OCI-LY1 (cell line): ENCODE measurements at regions not wholly inside any gene's neighbourhood (a gene's known extent, or its start where the extent isn't known, plus 50 kb on each side); places are given as distances from the start of the nearest gene placed in this dataset.

ENCODE experiments used
- H2AFZ ChIP-seq: fragments of 200-600 bp; sonication (generic), shearing (Covaris generic); 2 replicates; pipeline ENCODE4 v1.6.0; 2014; ENCODE audit warnings: antibody characterized with exemption, mild to moderate bottlenecking, low read length
- H3F3A ChIP-seq: fragments of 200-600 bp; sonication (generic), shearing (Covaris generic); 2 replicates; pipeline ENCODE4 v1.6.0; 2014; ENCODE audit warnings: mild to moderate bottlenecking, antibody characterized with exemption, low read length, moderate library complexity; ENCODE audit not compliant: insufficient read depth
- H3K27ac ChIP-seq: fragments of 200-600 bp; sonication (generic); 2 replicates; pipeline ENCODE4 v1.5.1; 2014; ENCODE audit warnings: low read length, mixed run types, mild to moderate bottlenecking, low read depth; ENCODE audit not compliant: poor library complexity, severe bottlenecking
- H3K27me3 ChIP-seq: fragments of 200-600 bp; sonication (generic); 2 replicates; pipeline ENCODE4 v1.6.0; 2014; ENCODE audit warnings: antibody characterized with exemption, mild to moderate bottlenecking, low read length, moderate library complexity; ENCODE audit not compliant: insufficient read depth
- H3K36me3 ChIP-seq: fragments of 200-600 bp; sonication (generic); 2 replicates; pipeline ENCODE4 v1.6.1; 2014; ENCODE audit warnings: mild to moderate bottlenecking, antibody characterized with exemption, low read length, moderate library complexity, mixed read lengths; ENCODE audit not compliant: insufficient read depth
- H3K4me1 ChIP-seq: fragments of 200-600 bp; sonication (generic); 2 replicates; pipeline ENCODE4 v1.5.1; 2014; ENCODE audit warnings: mild to moderate bottlenecking, low read length, moderate library complexity; ENCODE audit not compliant: insufficient read depth, severe bottlenecking
- H3K4me2 ChIP-seq: fragments of 200-600 bp; sonication (generic), shearing (Covaris generic); 2 replicates; pipeline ENCODE4 v1.6.1; 2014; ENCODE audit warnings: low read length
- H3K4me3 ChIP-seq: fragments of 200-600 bp; sonication (generic); 2 replicates; pipeline ENCODE4 v1.5.1; 2014; ENCODE audit warnings: low read length, low read depth, mild to moderate bottlenecking, mixed read lengths; ENCODE audit not compliant: poor library complexity, severe bottlenecking
- H3K79me2 ChIP-seq: fragments of 200-600 bp; shearing (Covaris generic); 2 replicates; pipeline ENCODE4 v1.6.1; 2016; ENCODE audit warnings: mixed run types, low read length, mixed read lengths; ENCODE audit not compliant: insufficient read depth
- H3K9ac ChIP-seq: fragments of 200-600 bp; sonication (generic), shearing (Covaris generic); 2 replicates; pipeline ENCODE4 v1.6.1; 2014; ENCODE audit warnings: mild to moderate bottlenecking, low read length, mixed read lengths
- H3K9me2 ChIP-seq: fragments of 200-600 bp; sonication (generic), shearing (Covaris generic); 2 replicates; pipeline ENCODE4 v1.6.1; 2014; ENCODE audit warnings: low read depth, mild to moderate bottlenecking, low read length, mixed read lengths
- H3K9me3 ChIP-seq: fragments of 200-600 bp; shearing (Covaris generic); 2 replicates; pipeline ENCODE4 v1.6.1; 2014; ENCODE audit warnings: low read length, mixed read lengths
- H4K20me1 ChIP-seq: fragments of 200-600 bp; sonication (generic), shearing (Covaris generic); 2 replicates; pipeline ENCODE4 v1.6.0; 2016; ENCODE audit warnings: mild to moderate bottlenecking, low read length; ENCODE audit not compliant: insufficient read depth
- CTCF ChIP-seq: fragments of 200-600 bp; sonication (generic), shearing (Covaris generic); IDR thresholded peaks from 2 replicates; pipeline ENCODE4 v1.5.1; 2017; ENCODE audit warnings: mild to moderate bottlenecking, antibody characterized with exemption, low read length, moderate library complexity, mixed read lengths
- EZH2 ChIP-seq: fragments of 200-600 bp; sonication (generic), shearing (Covaris generic); IDR thresholded peaks from 2 replicates; pipeline ENCODE4 v1.8.0; 2017; ENCODE audit warnings: borderline replicate concordance, mixed run types, mild to moderate bottlenecking, antibody characterized with exemption, low read length, moderate library complexity, mixed read lengths

- Histone ChIP-seq H3K4me2 (no peak overlapping the region), H3K9ac (no peak overlapping the region), H3K4me3 (no peak overlapping the region), H3K4me1 (no peaks in the 10 kb centered on the region), H3K9me3 (no peaks in the 10 kb centered on the region), H3K27ac (no peak overlapping the region), H3K27me3 (no peaks in the 10 kb centered on the region), H2AFZ (no peak overlapping the region), H4K20me1 (no peaks in the 10 kb centered on the region), H3K9me2 (no peaks in the 10 kb centered on the region), H3K79me2 (no peaks in the 10 kb centered on the region), H3K36me3 (no peaks in the 10 kb centered on the region), H3F3A (no peaks in the 10 kb centered on the region)
- TF ChIP-seq CTCF: no peak
- TF ChIP-seq EZH2: no peak
These were observed 355.7 kb upstream of the SHH start for GRCh38 chr7:156167987-156168386.

GRCh38 chr7:156167417-156167807 lies 355.1 kb upstream of the SHH start:
- no peak overlapping the region for H3K9ac ChIP-seq
- H3K9me3 ChIP-seq: no peaks in the 10 kb centered on the region
- H3K4me3 ChIP-seq: no peak overlapping the region
- H3K36me3 ChIP-seq: no peaks in the 10 kb centered on the region
- TF ChIP-seq CTCF (no peak), EZH2 (no peak)
- H3K27me3 ChIP-seq: no peaks in the 10 kb centered on the region
- H3K4me1 ChIP-seq: no peaks in the 10 kb centered on the region
- no peaks in the 10 kb centered on the region for H3K9me2 ChIP-seq
- no peaks in the 10 kb centered on the region for H3K79me2 ChIP-seq
- no peak overlapping the region for H3K27ac ChIP-seq
- H3K4me2 ChIP-seq: no peak overlapping the region
- H3F3A ChIP-seq: no peaks in the 10 kb centered on the region
- H2AFZ ChIP-seq: no peak overlapping the region
- H4K20me1 ChIP-seq: no peaks in the 10 kb centered on the region

- H3K4me3 ChIP-seq: no peak overlapping the region
- no peak overlapping the region for H2AFZ ChIP-seq
- H3K9me3 ChIP-seq: no peaks in the 10 kb centered on the region
- no peaks in the 10 kb centered on the region for H3K36me3 ChIP-seq
- no peaks in the 10 kb centered on the region for H4K20me1 ChIP-seq
- no peaks in the 10 kb centered on the region for H3K27me3 ChIP-seq
- no peak overlapping the region for H3K9ac ChIP-seq
- H3K9me2 ChIP-seq: no peaks in the 10 kb centered on the region
- no peaks in the 10 kb centered on the region for H3K4me1 ChIP-seq
- H3K4me2 ChIP-seq: no peak overlapping the region
- H3K79me2 ChIP-seq: no peaks in the 10 kb centered on the region
- no peak for TF ChIP-seq EZH2
- no peak for TF ChIP-seq CTCF
- no peak overlapping the region for H3K27ac ChIP-seq
- H3F3A ChIP-seq: no peaks in the 10 kb centered on the region
These were observed 354.6 kb upstream of the SHH start for GRCh38 chr7:156166692-156167416.
